ENCODE measurements at regions not wholly inside any gene's neighbourhood (a gene's known extent, or its start where the extent isn't known, plus 50 kb on each side); places are given as distances from the start of the nearest gene placed in this dataset.
A peak's percentile ranks its signal among the peaks of the same experiment; 100 is the strongest.

GRCh38 chr5:126354012-126354857 lies 69.0 kb upstream of the GRAMD2B start:
- peak in 1 of 2 donors; percentile 9 for TF ChIP-seq CTCF (IDR thresholded peaks at IDR 0.05; ENCODE audit: extremely low read depth in 1 of 2, insufficient read depth in 1 of 2, low read depth in 1 of 2, low read length in 2 of 2)
- no peak for TF ChIP-seq POLR2A (IDR thresholded peaks at IDR 0.05; ENCODE audit: low read depth, low read length)
- peak; percentile 71 for TF ChIP-seq POLR2AphosphoS5 (IDR thresholded peaks at IDR 0.05; ENCODE audit: insufficient read depth, low read depth, low read length)
- TF ChIP-seq EZH2 (IDR thresholded peaks at IDR 0.05; ENCODE audit: borderline replicate concordance, low read depth, low read length, severe bottlenecking): no peak
- no peak for TF ChIP-seq MYC (IDR thresholded peaks at IDR 0.05; ENCODE audit: low read depth, low read length)
- TF ChIP-seq MAX (IDR thresholded peaks at IDR 0.05; ENCODE audit: insufficient read depth, insufficient read length): no peak
- TF ChIP-seq JUN (IDR thresholded peaks at IDR 0.05; ENCODE audit: borderline replicate concordance, insufficient read depth, insufficient read length, low read depth): peak; percentile 39

All from endothelial cell of umbilical vein (primary cell).